GM12878 (cell line): ENCODE measurements at regions not wholly inside any gene's neighbourhood (a gene's known extent, or its start where the extent isn't known, plus 50 kb on each side); places are given as distances from the start of the nearest gene placed in this dataset.

ENCODE experiments used
- ATAC-seq: fragments of 200-7000 bp; cut with Tn5 transposase; 3 replicates; pipeline ENCODE4 v1.9.1; 2020; ENCODE audit warnings: mild to moderate bottlenecking, moderate library complexity
- BruUV-seq: library from RNA; stranded (reverse); fragments of 400-500 nt; replicated peaks from 2 replicates; lab custom pipeline; 2021; lab: Mats Ljungman, UMichigan
- CTCF ChIA-PET: fragments of 300-600 bp; sonication (Branson Sonifier 250); formaldehyde crosslinking; extraction: SDS; loops from one replicate; lab custom pipeline; 2021; ENCODE audit warnings: inconsistent platforms; lab: Yijun Ruan, JAX
- POLR2A ChIA-PET: fragments of 350-600 bp; formaldehyde crosslinking; extraction: SDS; loops from one replicate; lab custom pipeline; 2021; ENCODE audit warnings: inconsistent platforms; lab: Charles Lee
- RAD21 ChIA-PET: fragments of 300-600 bp; sonication (Branson Sonifier 250); formaldehyde crosslinking; loops from one replicate; lab custom pipeline; 2023; ENCODE audit warnings: antibody characterized with exemption; ENCODE audit not compliant: unreplicated experiment; lab: Charles Lee
- SMC1A ChIA-PET: fragments of 300-600 bp; sonication (Branson Sonifier 250); formaldehyde crosslinking; loops from one replicate; lab custom pipeline; 2023; ENCODE audit not compliant: unreplicated experiment, uncharacterized antibody; lab: Charles Lee
- DNase-seq: peaks from one replicate; pipeline ENCODE4 v3.0.0-alpha.2; 2011; ENCODE audit warnings: low read depth, low spot score
- FAIRE-seq: peaks from 3 replicates; lab custom pipeline; 2011; peaks lifted over from hg19 to GRCh38; lab: Jason Lieb, UNC
- H2AFZ ChIP-seq: 2 replicates; pipeline ENCODE4 v1.6.0; 2011; ENCODE audit warnings: low read depth, low read length, control low read depth; ENCODE audit not compliant: control insufficient read depth
- H3K27ac ChIP-seq: 2 replicates; pipeline ENCODE4 v1.5.1; 2011; ENCODE audit warnings: control low read depth; ENCODE audit not compliant: control insufficient read depth, insufficient read depth
- H3K27me3 ChIP-seq, 2 experiments: replicated peaks in 1 of 2; 2 replicates each; pipeline versions ENCODE4 v1.6.0 to v1.6.1; 2011; ENCODE audit warnings: low read length in 1 of 2; ENCODE audit not compliant: control insufficient read depth in 2 of 2, insufficient read depth in 2 of 2
- H3K36me3 ChIP-seq, 2 experiments: 2 replicates each; pipeline ENCODE4 v1.5.1; 2011; ENCODE audit warnings: low read length in 1 of 2; ENCODE audit not compliant: control insufficient read depth in 2 of 2, insufficient read depth in 2 of 2
- H3K4me1 ChIP-seq: 2 replicates; pipeline ENCODE4 v1.6.1; 2011; ENCODE audit warnings: mild to moderate bottlenecking, low read length, moderate library complexity, mixed read lengths; ENCODE audit not compliant: control insufficient read depth, insufficient read depth
- H3K4me2 ChIP-seq: 2 replicates; pipeline ENCODE4 v1.6.0; 2011; ENCODE audit warnings: control low read depth; ENCODE audit not compliant: control insufficient read depth, insufficient read depth
- H3K4me3 ChIP-seq: fragments of 200-600 bp; sonication (generic); 2 replicates; pipeline ENCODE4 v1.5.1; 2016
- H3K79me2 ChIP-seq: 2 replicates; pipeline ENCODE4 v1.6.0; 2011; ENCODE audit warnings: low read length; ENCODE audit not compliant: control insufficient read depth, insufficient read depth
- H3K9ac ChIP-seq: 2 replicates; pipeline ENCODE4 v1.8.0; 2011; ENCODE audit warnings: low read length, control low read depth, mixed read lengths; ENCODE audit not compliant: control insufficient read depth, insufficient read depth
- H3K9me3 ChIP-seq: replicated peaks from 3 replicates; pipeline ENCODE4 v1.5.1; 2011; ENCODE audit warnings: mild to moderate bottlenecking, low read length; ENCODE audit not compliant: control insufficient read depth, insufficient read depth
- H4K20me1 ChIP-seq: 2 replicates; pipeline ENCODE4 v1.6.0; 2011; ENCODE audit not compliant: control insufficient read depth, insufficient read depth
- NFYB ChIP-seq: IDR thresholded peaks from 2 replicates; pipeline ENCODE4 v1.6.1; 2011; ENCODE audit warnings: low read depth, mild to moderate bottlenecking, low read length, improper control_type of control experiment, moderate library complexity; ENCODE audit not compliant: insufficient read depth
- RELA ChIP-seq: fragments of 450-650 bp; IDR thresholded peaks from 2 replicates; pipeline ENCODE4 v1.8.0; 2014; ENCODE audit warnings: borderline replicate concordance; ENCODE audit not compliant: partially characterized antibody
- SUPT20H ChIP-seq: IDR thresholded peaks from 2 replicates; pipeline ENCODE4 v1.6.1; 2011; ENCODE audit warnings: low read depth, mild to moderate bottlenecking, low read length, moderate library complexity, borderline replicate concordance; ENCODE audit not compliant: control insufficient read depth
- WGBS: methylation state at CpG from one replicate; pipeline ENCODE4 v1.1.6; 2016; ENCODE audit warnings: low lambda C conversion rate; ENCODE audit not compliant: insufficient replicate concordance, insufficient coverage; ENCODE audit errors: missing lambda C conversion rate; 5-methylcytosine and 5-hydroxymethylcytosine counted together
- in situ Hi-C: fragments of 300-500 bp; cut with MboI; formaldehyde crosslinking; loops from 9 replicates; pipeline ENCODE4 v1.14.3; 2018; ENCODE audit warnings: mixed read lengths
- intact Hi-C: fragments of 100-400 bp; cut with micrococcal nuclease; formaldehyde crosslinking; loops from one replicate; pipeline ENCODE4 v1.14.2; 2022; ENCODE audit not compliant: unreplicated experiment
- TF ChIP-seq, protein P1 (sequence below): fragments of 450-650 bp; IDR thresholded peaks from 2 replicates; pipeline ENCODE4 v1.6.1; 2018; ENCODE audit warnings: borderline replicate concordance, mild to moderate bottlenecking; ENCODE audit not compliant: partially characterized antibody
- TF ChIP-seq, protein P2 (sequence below): fragments of 450-650 bp; IDR thresholded peaks from 2 replicates; pipeline ENCODE4 v1.6.1; 2016; ENCODE audit warnings: mild to moderate bottlenecking, moderate library complexity, borderline replicate concordance

DNA sequence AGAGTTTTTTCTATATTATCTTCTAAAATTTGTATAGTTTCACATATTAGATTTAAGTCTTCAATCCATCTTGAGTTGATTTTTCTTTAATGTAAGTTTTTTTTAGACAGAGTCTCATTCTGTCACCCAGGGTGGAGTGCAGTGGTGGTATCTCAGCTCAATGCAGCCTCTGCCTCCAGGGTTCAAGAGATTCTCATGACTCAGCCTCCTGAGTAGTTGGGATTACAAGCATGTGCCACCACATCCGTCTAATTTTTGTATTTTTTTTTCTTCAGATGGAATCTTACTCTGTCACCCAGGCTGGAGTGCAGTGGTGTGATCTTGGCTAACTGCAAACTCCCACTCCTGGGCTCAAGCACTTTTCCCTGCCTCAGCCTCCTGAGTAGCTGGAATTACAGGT lies 143.4 kb upstream of the ZNF92 start:
- Histone ChIP-seq H3K27ac (no peak overlapping the region), H3K9ac (no peak overlapping the region), H3K4me1 (no peaks in the 10 kb centered on the region), H4K20me1 (no peaks in the 10 kb centered on the region), H2AFZ (no peak overlapping the region), H3K4me3 (no peak overlapping the region), H3K36me3 (no peaks in the 10 kb centered on the region), H3K9me3 (no peaks in the 10 kb centered on the region), H3K4me2 (no peak overlapping the region), H3K27me3 (no peaks in the 10 kb centered on the region), H3K79me2 (no peaks in the 10 kb centered on the region)
- ATAC-seq, result no peak
- 0% methylated on average over 1 of the region's 1 CpG for WGBS
- no TSS peak for BruUV-seq
- FAIRE-seq, result no peak
- ChIA-PET SMC1A (interaction anchor here (1.7 kb wide), 1 partner anchor 78 kb away, joined by 10 read pairs; no protein-coding TSS in a partner anchor), POLR2A (no interaction called here), CTCF (interaction anchor here (1.3 to 2.3 kb wide), 2 partner anchors 9 to 14 kb away, joined by 5 to 8 read pairs; no protein-coding TSS in a partner anchor), RAD21 (interaction anchor here (2.1 kb wide), 1 partner anchor 77 kb away, joined by 6 read pairs; no protein-coding TSS in a partner anchor)
- TF ChIP-seq, protein P1, sequence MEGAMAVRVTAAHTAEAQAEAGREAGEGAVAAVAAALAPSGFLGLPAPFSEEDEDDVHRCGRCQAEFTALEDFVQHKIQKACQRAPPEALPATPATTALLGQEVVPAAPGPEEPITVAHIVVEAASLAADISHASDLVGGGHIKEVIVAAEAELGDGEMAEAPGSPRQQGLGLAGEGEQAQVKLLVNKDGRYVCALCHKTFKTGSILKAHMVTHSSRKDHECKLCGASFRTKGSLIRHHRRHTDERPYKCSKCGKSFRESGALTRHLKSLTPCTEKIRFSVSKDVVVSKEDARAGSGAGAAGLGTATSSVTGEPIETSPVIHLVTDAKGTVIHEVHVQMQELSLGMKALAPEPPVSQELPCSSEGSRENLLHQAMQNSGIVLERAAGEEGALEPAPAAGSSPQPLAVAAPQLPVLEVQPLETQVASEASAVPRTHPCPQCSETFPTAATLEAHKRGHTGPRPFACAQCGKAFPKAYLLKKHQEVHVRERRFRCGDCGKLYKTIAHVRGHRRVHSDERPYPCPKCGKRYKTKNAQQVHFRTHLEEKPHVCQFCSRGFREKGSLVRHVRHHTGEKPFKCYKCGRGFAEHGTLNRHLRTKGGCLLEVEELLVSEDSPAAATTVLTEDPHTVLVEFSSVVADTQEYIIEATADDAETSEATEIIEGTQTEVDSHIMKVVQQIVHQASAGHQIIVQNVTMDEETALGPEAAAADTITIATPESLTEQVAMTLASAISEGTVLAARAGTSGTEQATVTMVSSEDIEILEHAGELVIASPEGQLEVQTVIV, result no peak
- TF ChIP-seq SUPT20H (no peak), NFYB (no peak), RELA (no peak)
- TF ChIP-seq, protein P2, sequence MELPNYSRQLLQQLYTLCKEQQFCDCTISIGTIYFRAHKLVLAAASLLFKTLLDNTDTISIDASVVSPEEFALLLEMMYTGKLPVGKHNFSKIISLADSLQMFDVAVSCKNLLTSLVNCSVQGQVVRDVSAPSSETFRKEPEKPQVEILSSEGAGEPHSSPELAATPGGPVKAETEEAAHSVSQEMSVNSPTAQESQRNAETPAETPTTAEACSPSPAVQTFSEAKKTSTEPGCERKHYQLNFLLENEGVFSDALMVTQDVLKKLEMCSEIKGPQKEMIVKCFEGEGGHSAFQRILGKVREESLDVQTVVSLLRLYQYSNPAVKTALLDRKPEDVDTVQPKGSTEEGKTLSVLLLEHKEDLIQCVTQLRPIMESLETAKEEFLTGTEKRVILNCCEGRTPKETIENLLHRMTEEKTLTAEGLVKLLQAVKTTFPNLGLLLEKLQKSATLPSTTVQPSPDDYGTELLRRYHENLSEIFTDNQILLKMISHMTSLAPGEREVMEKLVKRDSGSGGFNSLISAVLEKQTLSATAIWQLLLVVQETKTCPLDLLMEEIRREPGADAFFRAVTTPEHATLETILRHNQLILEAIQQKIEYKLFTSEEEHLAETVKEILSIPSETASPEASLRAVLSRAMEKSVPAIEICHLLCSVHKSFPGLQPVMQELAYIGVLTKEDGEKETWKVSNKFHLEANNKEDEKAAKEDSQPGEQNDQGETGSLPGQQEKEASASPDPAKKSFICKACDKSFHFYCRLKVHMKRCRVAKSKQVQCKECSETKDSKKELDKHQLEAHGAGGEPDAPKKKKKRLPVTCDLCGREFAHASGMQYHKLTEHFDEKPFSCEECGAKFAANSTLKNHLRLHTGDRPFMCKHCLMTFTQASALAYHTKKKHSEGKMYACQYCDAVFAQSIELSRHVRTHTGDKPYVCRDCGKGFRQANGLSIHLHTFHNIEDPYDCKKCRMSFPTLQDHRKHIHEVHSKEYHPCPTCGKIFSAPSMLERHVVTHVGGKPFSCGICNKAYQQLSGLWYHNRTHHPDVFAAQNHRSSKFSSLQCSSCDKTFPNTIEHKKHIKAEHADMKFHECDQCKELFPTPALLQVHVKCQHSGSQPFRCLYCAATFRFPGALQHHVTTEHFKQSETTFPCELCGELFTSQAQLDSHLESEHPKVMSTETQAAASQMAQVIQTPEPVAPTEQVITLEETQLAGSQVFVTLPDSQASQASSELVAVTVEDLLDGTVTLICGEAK, result no peak
- intact Hi-C loops (no loop called here), in situ Hi-C loops (no loop called here)
- DNase-seq, result no peak
